ENCODE measurements at regions not wholly inside any gene's neighbourhood (a gene's known extent, or its start where the extent isn't known, plus 50 kb on each side); places are given as distances from the start of the nearest gene placed in this dataset.
A peak's percentile ranks its signal among the peaks of the same experiment; 100 is the strongest.

GRCh38 chr10:29785701-29786100 is 150.9 kb upstream of the SVIL start:
- TF ChIP-seq FOS (IDR thresholded peaks at IDR 0.05; ENCODE audit: borderline replicate concordance, insufficient read depth, low read length) (no peak), POLR2A (IDR thresholded peaks at IDR 0.05; ENCODE audit: low read depth, low read length) (no peak), MYC (IDR thresholded peaks at IDR 0.05; ENCODE audit: low read depth, low read length) (no peak), GATA2 (IDR thresholded peaks at IDR 0.05; ENCODE audit: insufficient read depth, insufficient read length, low read depth, low read length) (no peak), CTCF (IDR thresholded peaks at IDR 0.05; ENCODE audit: extremely low read depth in 1 of 2, insufficient read depth in 1 of 2, low read depth in 1 of 2, low read length in 2 of 2) (no peak)
- CTCF ChIA-PET = no interaction called here
- H3K4me3 ChIP-seq (replicated peaks in 1 of 3; ENCODE audit: insufficient read depth in 1 of 3, low read depth in 1 of 3, low read length in 3 of 3) = no peak overlapping the region
- no peaks in the 10 kb centered on the region for H3K9me1 ChIP-seq (replicated peaks; ENCODE audit: control insufficient read depth, extremely low read depth, insufficient read depth, low read length)
- no peaks in the 10 kb centered on the region for H3K36me3 ChIP-seq (ENCODE audit: control insufficient read depth in 2 of 2, extremely low read depth in 1 of 2, insufficient read depth in 2 of 2, low read length in 2 of 2)
- H3K4me2 ChIP-seq (ENCODE audit: insufficient read depth, low read length) = no peak overlapping the region
- POLR2A ChIA-PET = no interaction called here
- BruUV-seq (replicated peaks) = no TSS peak
- no peaks in the 10 kb centered on the region for H3K9me3 ChIP-seq (replicated peaks; ENCODE audit: control insufficient read depth, insufficient read depth, low read length)
- H4K20me1 ChIP-seq (replicated peaks; ENCODE audit: control insufficient read depth, extremely low read depth, insufficient read depth, low read length) = no peaks in the 10 kb centered on the region
- no peak overlapping the region for H3K9ac ChIP-seq (replicated peaks; ENCODE audit: extremely low read depth, insufficient read depth, low read length)
- H3K27ac ChIP-seq (ENCODE audit: insufficient read depth, low read depth, low read length) = peak overlapping the region; percentile 82
- H3K4me1 ChIP-seq (ENCODE audit: control insufficient read depth, extremely low read depth, insufficient read depth, low read length) = peaks cover 19% of the 10 kb centered on the region
- no peak overlapping the region for H2AFZ ChIP-seq (ENCODE audit: low read depth, low read length)
- dilution Hi-C loops (cut with MboI; ENCODE audit: extremely low pct_ligation_motif_present, low sequenced_read_pairs) = no loop called here
- intact Hi-C loops (cut with micrococcal nuclease) = loop anchor here (2.0 kb wide), 2 partner anchors 39 to 49 kb away; no protein-coding TSS in a partner anchor
- H3K27me3 ChIP-seq (ENCODE audit: control insufficient read depth in 2 of 2, insufficient read depth in 2 of 2, low read length in 2 of 2) = no peaks in the 10 kb centered on the region
- no peak for FAIRE-seq
- no peak for DNase-seq (ENCODE audit: low read depth, low spot score)
- no peaks in the 10 kb centered on the region for H3K79me2 ChIP-seq (ENCODE audit: control insufficient read depth, insufficient read depth, low read length)

GRCh38 chr10:29784175-29784773 is 149.5 kb upstream of the SVIL start:
- ChIA-PET POLR2A (no interaction called here), CTCF (interaction anchor here (0.8 to 1.3 kb wide), 5 partner anchors 10 to 74 kb away, joined by 3 to 5 read pairs (median 4); no protein-coding TSS in a partner anchor)
- no peaks in the 10 kb centered on the region for H4K20me1 ChIP-seq (replicated peaks; ENCODE audit: control insufficient read depth, extremely low read depth, insufficient read depth, low read length)
- intact Hi-C loops (cut with micrococcal nuclease) = loop anchor here (1.0 to 5.0 kb wide), 8 partner anchors 11 to 543 kb away; no protein-coding TSS in a partner anchor
- H3K4me3 ChIP-seq (replicated peaks in 1 of 3; ENCODE audit: insufficient read depth in 1 of 3, low read depth in 1 of 3, low read length in 3 of 3) = no peak overlapping the region
- H3K9ac ChIP-seq (replicated peaks; ENCODE audit: extremely low read depth, insufficient read depth, low read length) = peak overlapping the region; percentile 52
- H3K4me2 ChIP-seq (ENCODE audit: insufficient read depth, low read length) = peak overlapping the region; percentile 20
- no TSS peak for BruUV-seq (replicated peaks)
- no peaks in the 10 kb centered on the region for H3K79me2 ChIP-seq (ENCODE audit: control insufficient read depth, insufficient read depth, low read length)
- peak; percentile 99 for FAIRE-seq
- peaks cover 27% of the 10 kb centered on the region for H3K4me1 ChIP-seq (ENCODE audit: control insufficient read depth, extremely low read depth, insufficient read depth, low read length)
- H3K27me3 ChIP-seq (ENCODE audit: control insufficient read depth in 2 of 2, insufficient read depth in 2 of 2, low read length in 2 of 2) = no peaks in the 10 kb centered on the region
- H3K27ac ChIP-seq (ENCODE audit: insufficient read depth, low read depth, low read length) = peak overlapping the region; percentile 82
- TF ChIP-seq POLR2AphosphoS5 (IDR thresholded peaks at IDR 0.05; ENCODE audit: insufficient read depth, low read depth, low read length) (peak; percentile 92), CTCF (IDR thresholded peaks at IDR 0.05; ENCODE audit: extremely low read depth in 1 of 2, insufficient read depth in 1 of 2, low read depth in 1 of 2, low read length in 2 of 2) (no peak), POLR2A (IDR thresholded peaks at IDR 0.05; ENCODE audit: low read depth, low read length) (peak; percentile 63), GATA2 (IDR thresholded peaks at IDR 0.05; ENCODE audit: insufficient read depth, insufficient read length, low read depth, low read length) (peak; percentile 56), MAX (IDR thresholded peaks at IDR 0.05; ENCODE audit: insufficient read depth, insufficient read length) (peak; percentile 69), EZH2 (IDR thresholded peaks at IDR 0.05; ENCODE audit: borderline replicate concordance, low read depth, low read length, severe bottlenecking) (no peak), JUN (IDR thresholded peaks at IDR 0.05; ENCODE audit: borderline replicate concordance, insufficient read depth, insufficient read length, low read depth) (peak; percentile 96), FOS (IDR thresholded peaks at IDR 0.05; ENCODE audit: borderline replicate concordance, insufficient read depth, low read length) (peak; percentile 98)
- no peaks in the 10 kb centered on the region for H3K9me1 ChIP-seq (replicated peaks; ENCODE audit: control insufficient read depth, extremely low read depth, insufficient read depth, low read length)
- H3K36me3 ChIP-seq (ENCODE audit: control insufficient read depth in 2 of 2, extremely low read depth in 1 of 2, insufficient read depth in 2 of 2, low read length in 2 of 2) = no peaks in the 10 kb centered on the region
- DNase-seq (ENCODE audit: low read depth, low spot score) = peak; percentile 99
- dilution Hi-C loops (cut with MboI; ENCODE audit: extremely low pct_ligation_motif_present, low sequenced_read_pairs) = no loop called here
- no peaks in the 10 kb centered on the region for H3K9me3 ChIP-seq (replicated peaks; ENCODE audit: control insufficient read depth, insufficient read depth, low read length)
- H2AFZ ChIP-seq (ENCODE audit: low read depth, low read length) = no peak overlapping the region

Measured in endothelial cell of umbilical vein (primary cell).